Esophagus squamous epithelium (tissue), 4 donors: ENCODE measurements at regions not wholly inside any gene's neighbourhood (a gene's known extent, or its start where the extent isn't known, plus 50 kb on each side); places are given as distances from the start of the nearest gene placed in this dataset.

ENCODE experiments used
- POLR2A ChIP-seq, 4 donors: fragments of 450-650 bp; IDR thresholded peaks; one replicate each; pipeline ENCODE4 v1.6.1; 2017; ENCODE audit warnings: antibody characterized with exemption in 4 of 4, mild to moderate bottlenecking in 4 of 4, moderate library complexity in 3 of 4
- TF ChIP-seq, protein P1 (sequence below), 6 experiments: fragments of 450-650 bp in 4 of 6; fragments of 200-600 bp in 2 of 6; sonication (generic) in 2 of 6; IDR thresholded peaks; one replicate each; pipeline ENCODE4 v1.5.1; 2016 to 2019; ENCODE audit warnings: antibody characterized with exemption in 6 of 6, mild to moderate bottlenecking in 4 of 6, moderate library complexity in 4 of 6

GRCh38 chr2:4358837-4359236 is 655.5 kb downstream of the DCDC2C start:
- TF ChIP-seq POLR2A (IDR thresholded peaks at IDR 0.05): no peak
- TF ChIP-seq, protein P1, sequence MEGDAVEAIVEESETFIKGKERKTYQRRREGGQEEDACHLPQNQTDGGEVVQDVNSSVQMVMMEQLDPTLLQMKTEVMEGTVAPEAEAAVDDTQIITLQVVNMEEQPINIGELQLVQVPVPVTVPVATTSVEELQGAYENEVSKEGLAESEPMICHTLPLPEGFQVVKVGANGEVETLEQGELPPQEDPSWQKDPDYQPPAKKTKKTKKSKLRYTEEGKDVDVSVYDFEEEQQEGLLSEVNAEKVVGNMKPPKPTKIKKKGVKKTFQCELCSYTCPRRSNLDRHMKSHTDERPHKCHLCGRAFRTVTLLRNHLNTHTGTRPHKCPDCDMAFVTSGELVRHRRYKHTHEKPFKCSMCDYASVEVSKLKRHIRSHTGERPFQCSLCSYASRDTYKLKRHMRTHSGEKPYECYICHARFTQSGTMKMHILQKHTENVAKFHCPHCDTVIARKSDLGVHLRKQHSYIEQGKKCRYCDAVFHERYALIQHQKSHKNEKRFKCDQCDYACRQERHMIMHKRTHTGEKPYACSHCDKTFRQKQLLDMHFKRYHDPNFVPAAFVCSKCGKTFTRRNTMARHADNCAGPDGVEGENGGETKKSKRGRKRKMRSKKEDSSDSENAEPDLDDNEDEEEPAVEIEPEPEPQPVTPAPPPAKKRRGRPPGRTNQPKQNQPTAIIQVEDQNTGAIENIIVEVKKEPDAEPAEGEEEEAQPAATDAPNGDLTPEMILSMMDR (IDR thresholded peaks at IDR 0.05): no peak
